Stimulated activated CD8-positive, alpha-beta memory T cell treated with anti-CD3 and anti-CD28 coated beads, Interleukin-4, amount 100 ng/mL, for 4 hours (primary cell): ENCODE measurements at regions not wholly inside any gene's neighbourhood (a gene's known extent, or its start where the extent isn't known, plus 50 kb on each side); places are given as distances from the start of the nearest gene placed in this dataset.
"Not testable (repeated sequence)": the region's sequence is repeated elsewhere in the genome, so short reads cannot be mapped to it uniquely, and the experiment has no call there.

Experiments used
- DNase-seq, 2 donors: peaks; one replicate each; pipeline ENCODE4 v3.0.0-alpha.2; 2020; ENCODE audit warnings: low read depth in 2 of 2, low spot score in 1 of 2

GRCh38 chr13:50474088-50474662, 369.3 kb downstream of the DLEU7 start:
- DNase-seq: no peak

DNA sequence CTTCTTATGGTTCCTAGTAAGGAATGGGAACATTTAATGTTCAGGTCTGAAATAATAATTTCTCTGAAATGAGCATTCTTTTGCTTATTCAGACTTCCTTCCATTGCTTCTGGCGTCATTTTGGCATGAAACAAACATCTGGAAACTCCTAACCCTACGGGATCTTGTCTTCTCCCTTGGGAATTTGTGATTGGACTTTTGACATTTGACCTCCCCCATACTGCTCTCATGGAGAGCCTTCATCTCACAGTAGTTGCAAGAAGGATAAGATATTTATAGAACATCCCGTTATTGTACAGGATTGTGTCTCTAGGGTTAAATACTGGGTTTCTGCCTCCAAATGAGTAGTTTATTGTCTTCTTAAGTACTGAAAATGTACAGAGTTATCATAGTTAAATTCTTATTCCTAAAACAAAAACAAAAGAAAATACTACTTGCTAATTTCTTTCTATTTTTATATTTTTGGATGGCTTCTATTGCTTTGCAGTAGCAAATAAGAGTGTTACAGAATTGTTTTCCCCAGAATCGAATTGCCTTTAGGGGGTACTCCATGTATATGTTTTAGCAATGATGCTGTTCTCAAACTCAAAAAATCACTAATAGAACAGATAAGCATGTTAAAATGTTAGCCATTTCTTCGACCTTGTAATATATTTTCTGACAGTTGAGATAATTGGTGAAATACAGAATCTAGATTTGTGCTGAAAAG, 366.8 kb downstream of the DLEU7 start:
- DNase-seq: no peak

GRCh38 chr13:50481936-50482335, 361.6 kb downstream of the DLEU7 start:
- no peak for DNase-seq

- no peak for DNase-seq
Measured at GRCh38 chr13:50483416-50483815, 360.1 kb downstream of the DLEU7 start.

- DNase-seq: no peak
Measured at GRCh38 chr13:50484472-50485113, 358.9 kb downstream of the DLEU7 start.

DNA sequence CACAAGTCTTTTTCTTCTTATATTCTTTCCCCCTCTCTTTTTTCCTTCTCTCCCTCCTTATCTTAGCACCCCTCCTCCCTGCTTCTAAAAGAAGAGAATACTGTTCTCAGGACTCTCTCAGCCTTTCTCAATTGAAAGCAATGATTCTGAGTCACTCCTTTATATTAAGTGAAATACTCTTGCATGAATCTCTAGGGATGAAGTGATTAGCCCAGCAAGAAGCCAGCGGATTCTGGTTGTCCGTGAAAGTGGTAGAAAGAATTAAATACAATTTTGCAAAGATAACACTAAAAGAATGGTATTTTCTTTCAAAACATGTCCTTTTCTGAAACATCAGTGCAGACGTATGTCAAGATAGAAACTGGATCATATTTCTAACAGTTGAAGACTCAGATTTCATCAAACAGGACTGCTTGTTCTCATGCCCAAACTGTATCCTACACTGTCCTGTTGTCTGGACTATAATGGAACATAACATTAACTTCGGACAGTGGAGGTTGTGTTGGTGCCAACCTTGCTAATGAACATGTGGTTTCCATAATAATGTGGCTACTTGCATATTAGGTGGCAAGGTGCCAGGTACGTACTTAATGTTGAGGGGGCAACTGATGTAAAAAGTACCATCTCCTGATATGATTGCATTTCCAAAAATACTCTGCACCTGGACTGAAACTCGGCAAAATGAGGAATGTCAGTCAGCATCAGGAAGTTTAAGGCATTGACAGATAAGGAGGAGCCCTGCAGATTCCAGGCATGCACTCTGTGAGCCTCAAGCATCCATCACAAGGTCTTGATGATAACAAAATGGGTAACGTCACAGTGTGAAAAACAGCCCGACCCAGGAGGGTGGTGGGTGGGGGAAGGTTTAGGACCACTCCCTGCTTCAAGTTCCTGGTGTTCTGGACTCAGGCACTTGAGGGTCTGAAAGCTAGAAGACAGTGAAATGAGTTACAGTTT, 357.2 kb downstream of the DLEU7 start:
- no peak for DNase-seq

DNA sequence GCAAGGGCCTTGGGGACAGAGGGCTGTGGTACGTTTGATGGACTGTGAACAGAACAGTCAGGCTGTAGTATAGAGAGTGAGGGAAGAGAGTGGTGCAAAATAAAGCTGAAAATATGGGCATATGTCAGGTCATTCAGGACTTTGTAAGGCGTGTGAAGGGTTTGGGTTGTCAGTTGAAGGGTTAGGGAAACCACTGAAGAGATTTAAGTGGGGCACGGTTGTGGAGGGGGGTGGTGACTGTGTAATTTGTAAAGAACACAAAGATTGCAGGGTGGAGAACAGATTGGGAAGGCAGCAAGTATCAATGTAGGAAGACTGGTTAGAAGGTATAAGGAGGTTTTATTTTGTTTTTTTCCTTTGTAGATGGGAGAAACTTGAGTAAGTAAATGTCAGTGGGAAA, 349.8 kb downstream of the DLEU7 start:
- DNase-seq: no peak

DNA sequence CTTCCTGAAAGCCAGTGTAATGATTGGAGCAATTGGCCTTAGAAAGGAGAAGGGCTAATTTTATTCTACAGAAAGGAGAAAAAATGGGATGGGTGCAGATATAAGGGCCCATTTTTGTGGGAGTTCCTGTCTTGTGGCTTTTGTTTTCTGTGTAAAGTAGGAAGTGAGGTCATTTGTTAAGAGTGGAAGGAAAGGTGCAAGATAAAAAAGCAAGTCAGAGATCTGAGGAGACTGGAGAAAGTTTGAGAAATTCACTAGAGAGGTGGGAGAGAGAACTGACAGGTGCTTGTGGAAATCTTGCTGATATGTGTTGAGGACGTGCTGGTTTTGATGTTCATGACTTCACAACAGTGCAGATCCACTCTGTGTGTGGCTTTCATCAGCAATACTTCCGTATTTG, 349.4 kb downstream of the DLEU7 start:
- DNase-seq: no peak

GRCh38 chr13:50503212-50503611, 340.3 kb downstream of the DLEU7 start:
- DNase-seq: not testable (repeated sequence)

- no peak for DNase-seq
Measured at GRCh38 chr13:50509167-50509566, 334.3 kb downstream of the DLEU7 start.

GRCh38 chr13:50509771-50510441, 333.6 kb downstream of the DLEU7 start:
- DNase-seq: no peak

DNA sequence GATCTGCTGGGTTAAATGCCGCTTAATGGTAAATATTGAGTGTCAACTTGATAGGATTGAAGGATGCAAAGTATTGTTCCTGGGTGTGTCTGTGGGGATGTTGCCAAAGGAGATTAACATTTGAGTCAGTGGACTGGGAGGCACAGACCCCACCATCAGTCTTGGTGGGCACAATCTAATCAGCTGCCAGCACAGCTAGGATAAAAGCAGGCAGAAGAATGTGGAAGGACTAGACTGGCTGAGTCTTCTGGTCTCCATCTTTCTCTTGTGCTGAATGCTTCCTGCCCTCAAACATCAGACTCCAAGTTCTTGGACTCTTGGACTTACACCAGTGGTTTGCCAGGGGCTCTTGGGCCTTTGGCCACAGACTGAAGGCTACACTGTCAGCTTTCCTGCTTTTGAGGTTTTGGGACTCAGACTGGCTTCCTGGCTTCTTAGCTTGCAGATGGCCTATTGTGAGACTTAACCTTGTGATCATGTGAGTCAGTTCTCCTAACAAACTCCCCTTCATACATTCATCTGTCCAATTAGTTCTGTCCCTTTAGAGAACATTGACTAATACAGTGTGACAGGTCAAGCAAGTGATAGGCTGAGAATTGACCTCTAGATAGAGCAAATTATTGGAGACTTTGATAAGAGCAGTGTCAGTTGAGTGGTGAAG, 332.5 kb downstream of the DLEU7 start:
- not testable (repeated sequence) for DNase-seq

- DNase-seq: no peak
Measured at GRCh38 chr13:50511877-50512341, 331.6 kb downstream of the DLEU7 start.

- DNase-seq: peak in 1 of 2 donors; percentile 17
Measured at GRCh38 chr13:50512474-50513299, 330.8 kb downstream of the DLEU7 start.

DNA sequence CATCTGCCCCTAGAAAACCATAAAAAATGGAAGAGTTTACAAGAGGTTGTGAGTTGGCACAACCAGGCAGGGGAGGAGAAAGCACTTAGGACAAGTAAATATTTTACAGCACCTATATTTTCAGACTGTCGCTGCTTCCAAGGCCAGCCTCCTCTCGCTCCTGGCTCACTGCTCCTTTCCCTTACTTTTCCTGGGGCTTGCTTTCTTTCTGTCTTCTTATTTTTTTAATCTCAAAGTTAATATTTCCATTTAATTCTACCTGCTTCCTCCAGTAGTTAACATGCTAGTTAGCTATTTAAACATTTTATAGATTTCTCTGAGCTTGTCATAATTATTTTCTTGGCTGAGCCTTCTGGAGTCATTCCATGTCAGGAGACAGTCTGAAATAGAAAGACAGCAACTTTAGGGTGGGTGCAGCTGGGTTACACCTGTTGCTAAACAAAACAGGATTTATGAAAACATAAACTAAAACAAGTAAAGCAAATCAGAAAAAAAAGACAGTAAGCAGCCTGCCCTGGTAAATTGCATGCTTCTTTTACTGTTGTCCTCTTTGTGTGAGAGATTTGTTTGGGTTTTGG, 330.1 kb downstream of the DLEU7 start:
- no peak for DNase-seq

DNA sequence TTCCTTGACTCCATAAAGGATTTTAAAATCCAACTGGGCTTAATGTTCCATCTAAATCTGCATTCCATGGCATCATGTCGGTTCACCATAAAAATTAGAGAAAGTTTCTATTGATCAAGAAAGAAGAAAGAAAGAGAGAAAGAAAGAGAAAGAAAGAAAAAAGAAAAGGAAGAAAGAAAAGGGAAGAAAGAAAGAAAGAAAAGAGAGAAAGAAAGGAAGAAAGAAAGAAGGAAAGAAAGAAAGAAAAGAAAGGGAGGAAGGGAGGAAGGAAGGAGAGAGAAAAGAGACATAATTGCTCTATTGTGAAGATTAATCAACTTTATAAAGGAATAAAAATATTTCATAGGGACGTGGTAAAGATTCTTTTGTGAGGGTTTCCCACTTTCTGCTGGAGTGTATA, 329.2 kb downstream of the DLEU7 start:
- no peak for DNase-seq

DNA sequence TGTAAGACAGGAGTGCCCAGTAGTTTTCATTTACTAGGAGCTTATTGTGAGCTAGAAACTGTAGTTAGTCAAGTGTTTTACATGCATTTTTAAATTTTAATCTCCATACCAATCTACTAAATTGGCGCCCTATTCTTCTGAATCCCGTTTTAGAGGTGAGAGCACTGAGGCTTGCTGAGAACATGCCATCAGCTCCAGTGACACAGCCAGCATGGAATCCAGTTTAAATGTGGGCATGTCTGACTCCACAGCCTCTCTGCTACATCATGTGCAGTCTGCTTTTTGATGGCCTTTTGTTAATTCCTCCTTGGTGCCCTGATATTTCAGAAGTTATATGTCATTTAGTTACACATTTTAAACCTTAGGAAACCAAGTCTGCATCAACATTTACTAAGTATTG, 325.4 kb downstream of the DLEU7 start:
- no peak for DNase-seq

GRCh38 chr13:50518781-50519201, 324.7 kb downstream of the DLEU7 start:
- DNase-seq: no peak

DNA sequence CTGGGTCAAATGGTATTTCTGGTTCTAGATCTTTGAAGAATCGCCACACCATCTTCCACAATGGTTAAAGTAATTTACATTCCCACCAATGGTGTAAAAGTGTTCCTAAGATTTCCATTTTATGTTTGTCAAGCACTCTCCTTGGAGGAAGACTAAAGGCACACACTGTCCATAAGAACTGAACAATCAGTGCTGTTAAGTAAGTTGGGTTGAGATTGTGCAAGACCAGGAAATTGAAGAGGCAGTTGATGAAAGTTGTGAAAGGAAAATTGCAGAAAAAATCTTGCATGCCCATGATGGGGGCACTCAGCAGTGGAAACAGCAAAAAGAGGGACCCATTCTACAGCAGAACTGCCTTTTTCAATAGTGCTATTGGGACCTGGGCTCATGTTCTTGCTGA, 323.6 kb downstream of the DLEU7 start:
- DNase-seq: no peak
